T47D (cell line): ENCODE measurements at regions not wholly inside any gene's neighbourhood (a gene's known extent, or its start where the extent isn't known, plus 50 kb on each side); places are given as distances from the start of the nearest gene placed in this dataset.

Source experiments
- DNase-seq, 2 experiments: peaks; one replicate each; pipeline versions ENCODE4 v3.0.0 to v3.0.0-alpha.2; 2011 to 2012; ENCODE audit warnings: low read depth in 1 of 2, low spot score in 1 of 2
- JUND ChIP-seq: IDR thresholded peaks from 2 replicates; pipeline ENCODE4 v1.6.1; 2012; ENCODE audit warnings: low read depth
- in situ Hi-C: cut with HindIII; loops from 2 replicates; pipeline ENCODE4 v1.10.0; 2016; ENCODE audit warnings: low sequenced_read_pairs, low pct_unique_long_range_greater_than_20kb

- no peak for TF ChIP-seq JUND
- in situ Hi-C loops = no loop called here
- no peak for DNase-seq
Measured at GRCh38 chr2:152846697-152847470, 128.5 kb downstream of the ARL6IP6 start.

GRCh38 chr2:152835674-152836073 lies 117.3 kb downstream of the ARL6IP6 start:
- no peak for TF ChIP-seq JUND
- no peak for DNase-seq
- in situ Hi-C loops = no loop called here

GRCh38 chr2:152827944-152828343 lies 109.5 kb downstream of the ARL6IP6 start:
- no peak for DNase-seq
- in situ Hi-C loops = no loop called here
- no peak for TF ChIP-seq JUND

DNA sequence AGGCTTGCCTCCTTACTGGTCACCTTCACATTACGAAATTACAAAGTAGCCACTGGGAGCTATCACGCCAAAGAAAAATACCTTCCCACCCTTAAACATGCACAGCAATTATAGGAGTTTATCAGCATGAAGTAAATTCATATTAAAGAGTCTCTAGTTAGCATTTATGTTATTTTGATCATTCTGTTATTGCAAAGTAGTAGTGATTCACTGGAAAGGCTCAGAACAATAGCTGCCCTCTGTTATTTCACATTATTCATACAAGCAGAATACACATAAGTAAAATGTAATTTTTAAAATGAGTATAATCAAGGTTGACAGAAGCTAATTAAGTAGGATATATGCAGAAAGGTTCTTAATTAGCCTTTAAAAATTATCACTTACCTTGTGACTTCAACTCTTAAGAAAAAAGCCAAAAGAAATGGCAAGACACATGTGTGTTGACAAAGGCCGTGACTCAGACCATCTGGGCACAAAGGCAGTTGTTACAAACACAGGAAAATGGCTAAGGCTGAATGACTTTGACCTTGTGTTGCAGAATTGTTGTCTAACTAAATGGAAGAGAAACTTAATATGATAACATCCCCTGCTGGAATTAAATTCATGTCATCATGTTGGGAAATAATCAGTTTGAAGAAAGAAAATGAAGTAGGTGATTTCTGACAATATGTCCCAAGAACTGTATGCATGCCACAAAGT lies 108.3 kb downstream of the ARL6IP6 start:
- in situ Hi-C loops = no loop called here
- no peak for DNase-seq
- TF ChIP-seq JUND = no peak

DNA sequence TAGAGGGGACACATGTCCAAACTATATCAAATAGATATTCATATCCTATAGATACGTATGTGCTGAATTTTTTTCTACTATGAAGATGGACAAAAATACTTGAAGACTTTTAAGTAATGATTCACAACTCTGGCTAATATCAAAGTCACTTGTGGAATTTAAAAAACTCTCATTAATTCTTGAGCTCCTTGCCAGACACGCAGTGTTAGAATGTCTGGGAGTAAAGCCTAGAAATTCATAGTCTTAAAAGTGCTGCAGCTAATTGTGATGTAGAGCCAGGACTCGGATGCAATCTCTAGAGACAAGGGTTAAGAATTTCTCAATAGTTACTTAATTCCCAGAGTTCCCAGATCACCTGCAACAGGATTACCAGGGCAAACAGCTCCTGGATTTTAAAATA lies 107.4 kb downstream of the ARL6IP6 start:
- in situ Hi-C loops = no loop called here
- DNase-seq = no peak

GRCh38 chr2:152823905-152824304 lies 105.5 kb downstream of the ARL6IP6 start:
- no peak for DNase-seq
- TF ChIP-seq JUND = no peak
- in situ Hi-C loops = no loop called here

More for the DNA sequence above, 107.4 kb downstream of the ARL6IP6 start:
- no peak for TF ChIP-seq JUND

DNA sequence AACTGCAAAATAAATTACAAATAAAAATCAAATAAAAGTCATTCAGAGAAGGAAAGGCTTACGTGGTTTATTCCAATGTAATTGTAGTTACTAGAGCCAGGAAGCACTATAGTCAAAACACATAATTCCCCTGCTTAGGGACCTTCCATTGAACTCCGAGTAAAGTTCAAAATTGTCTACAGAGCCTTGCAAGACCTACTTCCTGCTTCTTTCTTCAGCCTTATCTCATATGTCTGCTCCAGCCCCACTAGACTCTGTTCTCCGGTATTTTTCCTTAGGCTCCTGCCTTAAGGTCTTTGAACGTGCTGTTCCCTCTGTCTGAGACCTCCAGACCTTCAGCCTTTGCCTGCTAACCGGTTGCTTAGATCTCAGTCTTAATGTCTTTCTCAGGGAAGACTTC lies 104.3 kb downstream of the ARL6IP6 start:
- in situ Hi-C loops = no loop called here
- no peak for TF ChIP-seq JUND
- DNase-seq = no peak

DNA sequence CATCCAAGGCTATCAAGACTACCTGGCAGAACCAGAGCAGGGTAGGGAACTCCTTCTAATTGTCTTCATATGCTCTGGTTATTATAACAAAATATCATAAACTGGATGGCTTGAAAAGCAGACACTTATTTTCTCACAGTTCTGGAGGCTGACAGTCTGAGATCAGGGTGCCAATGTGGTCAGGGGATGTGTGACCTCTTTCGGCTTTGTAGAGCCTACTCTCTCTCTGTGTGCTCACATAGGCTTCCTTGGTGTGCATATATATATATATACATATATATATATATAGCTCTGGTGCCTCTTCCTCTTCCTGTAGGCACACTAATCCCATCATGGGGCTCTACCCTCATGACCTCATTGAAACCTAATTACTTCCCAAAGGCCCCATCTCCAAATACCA lies 101.6 kb downstream of the ARL6IP6 start:
- no peak for DNase-seq
- no peak for TF ChIP-seq JUND
- in situ Hi-C loops = no loop called here

DNA sequence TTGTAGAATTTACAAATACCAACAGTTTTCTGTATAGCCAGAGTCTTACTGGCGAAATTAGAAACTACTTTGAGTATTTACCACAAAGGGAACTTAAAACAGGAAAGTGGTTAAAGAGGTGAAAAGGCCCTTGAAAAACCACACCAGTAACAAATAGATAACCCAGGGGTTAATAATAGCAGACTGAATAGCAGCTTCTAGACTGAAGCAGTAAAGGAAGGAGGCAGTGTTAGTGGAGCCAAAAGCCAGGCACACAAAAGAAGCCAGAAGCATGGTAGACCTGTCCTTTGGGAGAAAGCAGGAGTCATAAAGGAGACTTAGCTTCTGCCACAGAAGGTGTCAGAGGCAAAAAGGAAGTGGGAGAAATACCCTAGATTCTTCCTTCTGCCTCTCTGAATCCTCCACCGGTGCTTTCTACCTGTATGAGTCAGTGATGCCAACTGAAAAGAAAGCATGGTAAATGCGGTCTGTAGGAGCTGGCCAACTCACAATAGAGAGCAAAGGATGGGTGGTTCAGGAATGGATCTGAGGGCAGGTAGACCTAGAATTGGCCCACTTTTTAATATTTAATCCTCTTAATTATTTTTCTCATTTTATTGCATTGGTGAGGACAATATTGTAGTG lies 97.3 kb downstream of the ARL6IP6 start:
- no peak for DNase-seq
- no peak for TF ChIP-seq JUND
- in situ Hi-C loops = no loop called here

GRCh38 chr2:152814475-152815030 lies 96.1 kb downstream of the ARL6IP6 start:
- no peak for TF ChIP-seq JUND
- in situ Hi-C loops = no loop called here
- no peak for DNase-seq

DNA sequence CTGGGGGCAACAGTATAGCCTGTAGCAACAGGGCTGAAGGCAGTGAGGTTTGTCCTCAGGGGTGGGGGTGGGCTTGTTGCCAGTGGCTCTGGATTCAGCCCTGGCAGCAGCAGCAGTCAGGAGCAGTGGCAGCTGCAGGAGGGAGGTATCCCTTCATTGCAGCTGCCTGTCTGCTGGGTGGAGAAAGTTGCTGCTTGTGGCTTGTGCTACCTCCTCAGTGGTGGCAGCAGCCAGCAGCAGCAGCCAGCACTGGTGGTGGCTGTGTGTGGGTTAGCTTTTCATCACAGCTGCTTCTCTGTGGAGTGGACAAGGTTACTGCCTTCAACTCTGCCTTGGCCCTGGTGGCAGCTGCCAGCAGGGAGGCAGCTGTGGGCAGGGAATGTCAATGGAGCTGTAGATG lies 94.9 kb downstream of the ARL6IP6 start:
- no peak for TF ChIP-seq JUND
- no peak for DNase-seq
- in situ Hi-C loops = no loop called here
